Breast epithelium (tissue), 3 donors: ENCODE measurements at regions not wholly inside any gene's neighbourhood (a gene's known extent, or its start where the extent isn't known, plus 50 kb on each side); places are given as distances from the start of the nearest gene placed in this dataset.

Source experiments
- CTCF ChIP-seq, 3 donors: fragments of 450-650 bp; IDR thresholded peaks; one replicate each; pipeline ENCODE4 v1.5.1; 2016 to 2017; ENCODE audit warnings: antibody characterized with exemption in 3 of 3, mild to moderate bottlenecking in 3 of 3, moderate library complexity in 3 of 3
- POLR2A ChIP-seq: fragments of 450-650 bp; IDR thresholded peaks from one replicate; pipeline ENCODE4 v1.6.1; 2016; ENCODE audit warnings: antibody characterized with exemption, mild to moderate bottlenecking, moderate library complexity

- TF ChIP-seq CTCF (IDR thresholded peaks at IDR 0.05) (no peak), POLR2A (no peak)
Measured at GRCh38 chrX:25733148-25733547, 405.0 kb upstream of the MAGEB18 start.
